Bone marrow (tissue), 2 donors: ENCODE measurements at regions not wholly inside any gene's neighbourhood (a gene's known extent, or its start where the extent isn't known, plus 50 kb on each side); places are given as distances from the start of the nearest gene placed in this dataset.

Experiments
- DNase-seq, 2 donors: peaks; one replicate each; lab custom pipeline; 2025; lab: John Stamatoyannopoulos, UW

DNA sequence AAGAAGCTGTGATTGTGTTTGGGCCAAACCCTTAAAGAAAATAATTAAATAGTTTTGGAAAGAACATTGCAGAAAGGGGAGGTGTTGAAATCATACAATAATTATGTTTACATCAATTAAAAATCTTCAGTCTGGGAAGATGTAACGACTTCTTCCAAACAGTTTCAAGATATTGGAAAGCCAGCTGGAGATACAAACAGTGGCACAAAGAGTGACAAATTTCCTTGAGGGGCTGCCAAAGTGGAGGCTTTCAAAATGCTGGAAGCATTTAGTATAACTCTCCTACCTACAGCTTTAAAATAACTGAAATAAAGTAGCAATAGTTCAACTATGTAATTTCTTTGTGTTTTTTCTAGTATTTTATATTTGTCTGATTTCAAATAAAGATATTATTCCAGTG lies 405.0 kb downstream of the DNAJB9 start:
- no peak for DNase-seq

DNA sequence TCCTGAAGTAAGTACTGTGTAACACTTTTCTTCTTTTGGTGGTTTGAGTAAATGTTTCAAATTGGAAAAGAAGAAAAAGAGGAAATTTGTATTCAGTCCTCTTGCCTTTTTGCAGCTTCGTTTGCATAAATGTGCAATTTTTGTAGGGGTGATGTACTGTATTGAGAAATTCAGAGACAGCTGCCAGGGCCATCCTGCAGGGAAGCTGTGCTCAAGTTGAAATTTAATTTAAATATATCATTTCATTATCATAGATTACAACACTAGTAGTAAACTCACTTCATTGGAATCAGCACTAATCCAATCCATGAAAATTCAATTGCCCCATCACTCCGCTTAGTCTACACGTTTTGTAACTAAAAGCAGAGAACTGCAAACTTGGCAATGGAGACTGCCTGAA lies 415.4 kb downstream of the DNAJB9 start:
- no peak for DNase-seq

DNA sequence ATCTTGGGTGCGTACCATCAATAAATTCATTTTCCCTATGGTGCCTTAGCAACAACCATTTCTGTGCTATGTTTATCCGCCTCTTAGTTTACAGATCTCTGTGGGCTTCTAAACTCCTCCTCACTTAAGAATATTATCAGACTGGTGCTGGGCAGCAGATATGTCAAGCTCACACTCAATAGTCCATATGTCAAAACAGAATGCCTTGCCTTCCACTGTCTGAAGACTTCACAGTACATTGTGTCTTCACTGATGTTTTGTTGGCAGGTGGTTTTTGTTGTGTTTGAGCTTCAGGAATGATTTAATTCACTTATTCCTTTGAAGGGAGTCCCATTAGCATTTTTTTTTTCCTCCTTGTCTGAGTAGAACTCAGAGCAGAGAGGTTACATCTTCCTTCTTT lies 419.6 kb downstream of the DNAJB9 start:
- no peak for DNase-seq

DNA sequence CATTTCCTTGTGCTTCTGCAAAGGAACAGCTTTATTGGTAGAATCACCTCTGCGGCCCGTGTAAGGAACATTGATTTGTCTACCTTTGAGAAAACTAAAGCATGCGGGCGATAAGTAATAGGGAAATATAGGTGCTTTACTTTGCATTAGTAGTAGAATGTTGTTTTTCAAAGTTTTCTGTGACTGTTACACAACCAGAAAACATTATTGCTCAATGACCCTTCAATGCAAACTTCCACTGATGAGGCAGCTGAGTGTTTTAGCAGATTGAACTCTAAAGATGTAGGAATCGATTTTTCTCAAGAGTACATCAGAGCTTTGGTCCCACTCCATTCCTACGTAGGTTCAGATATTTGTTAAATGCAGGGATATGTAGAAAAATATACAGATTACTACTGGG lies 427.8 kb downstream of the DNAJB9 start:
- no peak for DNase-seq

DNA sequence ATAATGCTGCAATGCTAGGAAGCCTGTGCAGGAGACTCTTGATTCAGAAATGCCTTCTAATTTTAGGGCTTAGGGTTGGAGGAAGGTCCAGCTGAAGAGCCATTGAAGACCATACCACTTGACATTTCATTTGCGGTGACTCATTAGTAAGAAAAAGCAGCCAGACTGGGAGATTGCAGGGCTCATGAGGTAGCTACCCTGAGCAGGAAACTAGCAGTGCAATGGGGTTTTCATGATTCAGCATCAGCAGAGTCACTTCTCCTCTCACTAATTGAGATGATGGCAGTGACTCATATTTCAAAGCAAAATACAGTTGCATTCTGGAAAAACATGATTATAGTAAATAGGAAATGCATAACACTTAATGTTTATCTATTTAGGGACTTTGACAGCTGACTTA lies 434.1 kb downstream of the DNAJB9 start:
- no peak for DNase-seq

DNA sequence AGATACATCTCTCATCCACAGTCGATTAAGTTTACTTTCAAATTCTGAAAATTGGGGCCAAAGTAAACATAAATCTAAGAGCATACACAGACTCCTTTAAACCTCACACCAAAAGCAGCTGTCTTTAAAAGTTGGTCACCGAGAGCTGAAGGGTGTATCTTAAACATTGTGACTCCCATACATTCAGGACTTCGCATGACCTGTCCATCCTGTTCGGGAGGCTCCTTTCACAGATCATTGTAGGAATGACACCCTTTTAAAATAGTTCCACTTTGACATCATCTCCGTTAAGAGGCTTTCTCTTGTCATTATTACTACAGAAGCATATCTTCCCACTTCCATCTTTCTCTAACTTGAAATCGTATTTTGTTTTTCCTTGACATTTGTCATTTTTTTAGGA lies 440.0 kb downstream of the DNAJB9 start:
- no peak for DNase-seq

DNA sequence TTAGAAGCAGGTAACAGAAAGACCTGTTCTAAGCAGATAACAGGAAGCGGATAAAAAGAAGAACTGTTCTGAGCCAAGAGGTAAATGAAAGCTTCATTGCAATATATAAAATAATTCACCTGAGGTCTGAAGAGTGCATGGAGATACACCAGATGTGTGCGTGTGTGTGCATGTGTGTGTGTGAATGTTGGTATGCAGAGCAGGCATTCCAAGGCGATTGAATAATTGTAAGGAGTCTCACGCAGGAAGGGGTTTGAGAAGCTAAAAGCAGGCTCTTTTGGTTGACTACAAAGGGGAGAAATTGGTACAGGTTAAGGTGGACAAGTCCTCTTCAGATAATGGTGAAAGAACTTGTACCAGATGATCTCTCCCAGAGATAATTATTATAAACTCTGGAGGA lies 450.6 kb downstream of the DNAJB9 start:
- DNase-seq = no peak

DNA sequence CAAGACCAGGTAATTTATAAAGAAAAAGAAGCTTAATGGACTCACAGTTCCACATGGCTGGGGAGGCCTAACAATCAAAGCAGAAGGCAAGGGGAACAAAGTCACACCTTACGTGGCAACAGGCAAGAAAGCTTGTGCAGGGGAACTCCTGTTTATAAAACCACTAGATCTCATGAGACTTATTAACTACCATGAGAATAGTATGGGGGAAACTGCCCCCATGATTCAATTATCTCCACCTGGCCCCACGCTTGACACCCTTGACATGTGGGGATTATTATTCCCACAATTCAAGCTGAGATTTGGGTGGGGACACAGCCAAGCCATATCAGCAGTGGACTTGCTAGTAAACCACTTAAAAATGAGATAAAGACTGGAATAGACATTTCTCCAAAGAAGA lies 451.7 kb downstream of the DNAJB9 start:
- no peak for DNase-seq

DNA sequence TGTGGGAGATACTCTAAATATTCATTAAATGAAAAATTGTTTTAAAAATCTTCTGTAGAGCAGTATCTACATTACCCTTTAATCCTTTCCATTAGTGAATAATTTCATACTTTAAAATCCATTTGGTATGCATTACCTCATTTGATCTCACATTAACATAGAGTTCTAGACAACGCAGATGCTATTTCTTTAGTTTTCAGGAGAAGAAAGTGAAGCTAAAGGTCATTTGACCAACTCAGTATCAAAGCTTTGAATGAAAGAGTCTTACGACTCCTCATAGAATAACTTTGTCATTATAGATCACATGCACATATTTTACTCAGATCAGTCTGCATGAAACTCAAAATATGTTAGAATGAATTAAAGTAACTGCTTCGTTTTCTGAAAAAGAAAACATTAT lies 460.2 kb downstream of the DNAJB9 start:
- DNase-seq = no peak

DNA sequence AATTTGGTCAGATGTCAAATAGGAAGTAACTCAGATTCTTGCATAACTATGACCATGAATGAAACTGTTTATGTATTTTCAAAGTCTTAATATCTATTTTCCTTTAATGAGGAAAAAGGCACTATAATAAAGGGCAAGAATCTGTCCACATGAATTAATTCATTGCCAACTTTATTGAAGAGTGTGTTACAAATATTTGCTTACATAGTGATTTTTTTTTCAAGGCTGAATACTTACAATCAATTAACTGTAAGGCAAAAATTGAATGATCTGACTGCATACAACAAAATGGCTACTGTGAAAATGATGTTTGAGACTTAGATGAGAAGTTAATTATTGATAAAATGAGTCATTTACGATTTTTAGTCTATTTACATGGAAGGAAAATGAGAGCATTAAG lies 475.0 kb downstream of the DNAJB9 start:
- DNase-seq = no peak

DNA sequence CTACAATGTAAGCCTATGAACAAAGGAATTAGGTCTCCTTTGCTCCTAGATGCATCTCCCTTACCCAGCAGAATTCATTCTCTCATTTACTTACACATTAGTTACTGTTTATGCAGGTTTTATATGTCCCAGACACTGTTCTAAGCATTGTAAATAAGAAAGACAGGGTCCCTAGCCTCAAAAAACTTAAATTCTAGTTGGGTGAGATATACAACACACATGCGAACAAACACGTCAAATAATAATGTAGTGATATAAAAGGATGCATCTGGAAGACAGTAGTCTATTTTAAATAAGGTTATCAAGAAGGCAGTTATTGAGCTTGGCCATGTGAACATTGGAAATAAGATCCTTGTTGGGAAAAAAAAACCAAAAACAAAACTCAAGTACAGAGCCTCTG lies 479.7 kb downstream of the DNAJB9 start:
- DNase-seq = no peak

DNA sequence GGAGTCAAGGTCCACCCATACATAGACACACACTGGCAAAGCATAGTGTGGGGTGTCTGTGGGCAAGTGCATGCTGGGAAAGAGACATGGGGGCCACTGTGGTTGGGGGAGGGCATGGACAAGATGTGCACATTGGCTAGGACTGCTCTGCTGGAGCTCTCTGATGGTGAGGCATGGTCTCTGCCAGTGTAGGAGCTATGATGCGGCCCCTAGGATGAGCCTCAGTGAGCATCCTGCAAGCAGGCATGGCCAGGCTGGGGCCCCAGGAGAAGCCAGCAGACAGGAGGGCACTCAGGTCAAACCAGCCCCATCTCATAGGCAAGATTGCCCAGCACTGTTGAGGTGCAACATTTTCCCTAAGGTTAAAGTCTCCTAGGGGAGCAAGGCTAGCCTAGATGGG lies 489.4 kb downstream of the DNAJB9 start:
- DNase-seq = no peak

DNA sequence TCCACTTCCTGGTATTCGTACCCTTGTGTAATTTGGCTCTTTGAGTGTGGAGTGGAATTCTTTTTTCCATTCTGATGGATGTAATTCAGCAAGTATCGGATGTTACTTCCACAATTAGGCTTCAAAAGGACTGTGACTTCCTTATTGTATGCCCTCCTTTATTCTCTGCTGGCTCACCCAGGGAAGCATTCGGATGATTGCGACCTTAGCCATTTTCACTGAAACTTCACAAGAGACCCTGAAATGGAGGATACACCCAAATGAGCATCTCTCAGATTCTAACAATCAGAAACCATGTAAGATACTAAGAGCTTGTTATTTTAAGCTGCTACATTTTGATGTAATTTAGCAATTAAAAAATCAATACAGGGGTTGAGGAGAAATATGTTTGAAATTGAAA lies 493.1 kb downstream of the DNAJB9 start:
- DNase-seq = no peak

DNA sequence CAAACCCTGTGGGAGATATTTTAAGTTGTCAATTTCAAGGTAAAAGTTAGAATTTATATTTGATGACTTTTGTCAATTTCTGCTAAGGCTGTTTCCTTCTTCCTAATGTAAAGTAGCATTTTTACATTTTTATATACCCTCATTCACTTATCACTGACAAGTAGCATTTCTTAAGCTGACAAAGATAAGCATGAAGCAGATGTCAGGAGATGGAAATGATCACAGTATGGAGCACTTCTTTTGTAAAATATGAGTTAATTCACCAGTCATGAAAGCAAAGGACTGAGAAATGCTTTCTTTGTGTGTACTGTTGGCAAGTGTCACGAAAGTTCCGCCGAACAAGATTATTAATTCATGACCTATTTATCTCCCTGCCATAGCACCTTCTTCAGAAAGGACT lies 503.9 kb downstream of the DNAJB9 start:
- DNase-seq = no peak

DNA sequence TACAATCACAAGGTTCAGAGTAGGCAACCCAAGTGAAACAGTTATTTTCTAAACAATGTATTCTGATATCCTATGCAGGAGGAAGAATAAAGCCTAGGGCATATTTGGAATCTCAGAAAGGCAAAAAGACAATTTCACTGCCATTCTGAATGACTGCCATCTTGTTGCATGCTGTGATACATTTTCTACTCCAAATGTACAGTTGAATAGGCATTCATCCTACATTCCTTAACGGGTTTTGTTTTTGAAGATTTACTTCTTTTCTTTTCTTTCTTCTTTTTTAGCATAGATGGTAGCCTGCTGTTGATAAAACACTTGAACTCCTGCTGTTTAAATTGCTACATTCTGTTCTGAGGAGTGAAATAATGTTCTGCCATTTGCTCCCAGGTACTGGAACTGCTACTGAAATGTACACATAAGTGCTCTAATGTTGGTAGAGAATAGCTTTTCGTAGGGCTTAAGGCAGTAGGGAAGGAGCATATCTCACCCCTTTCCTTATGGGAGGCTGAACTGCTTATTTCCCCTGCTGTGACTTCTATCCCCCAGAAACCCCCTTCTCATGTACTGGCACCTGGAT lies 506.8 kb downstream of the DNAJB9 start:
- no peak for DNase-seq

DNA sequence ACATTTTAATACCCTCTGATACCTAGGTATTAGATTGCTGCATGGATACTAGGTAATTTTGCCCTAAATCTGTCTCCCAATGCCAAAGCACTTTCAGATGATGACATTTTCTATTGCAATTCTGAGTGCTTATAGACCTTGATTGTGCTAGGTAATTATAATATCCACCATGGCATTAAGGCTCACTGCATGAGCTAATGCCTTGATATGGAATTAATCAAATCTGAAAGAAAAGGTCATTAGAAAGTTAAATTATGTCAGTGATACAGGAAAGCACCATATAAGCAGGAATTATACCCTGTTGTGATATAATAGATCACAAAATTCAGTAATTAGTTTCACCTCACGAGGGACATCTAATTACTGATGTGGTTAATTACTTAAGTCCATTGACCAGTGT lies 521.4 kb downstream of the DNAJB9 start:
- DNase-seq = no peak

DNA sequence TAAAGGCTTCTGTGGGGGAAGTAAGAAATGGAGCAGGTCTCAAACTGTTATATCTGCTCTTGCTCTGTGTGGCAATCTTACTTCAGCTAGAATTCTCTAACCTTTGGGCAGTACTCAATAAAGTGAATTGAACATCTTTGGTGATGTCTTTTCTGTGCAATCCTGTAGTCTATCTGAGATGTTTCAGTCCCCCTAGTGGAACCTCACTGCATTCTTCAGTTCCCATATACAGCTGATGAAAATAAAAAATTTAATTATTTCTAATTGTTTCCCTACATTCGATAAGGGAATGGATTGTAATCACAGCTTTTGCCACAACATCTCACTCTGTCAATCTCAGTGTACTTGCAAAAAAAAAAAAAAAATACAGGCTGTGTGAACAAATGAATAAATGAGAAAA lies 522.6 kb downstream of the DNAJB9 start:
- DNase-seq = no peak

DNA sequence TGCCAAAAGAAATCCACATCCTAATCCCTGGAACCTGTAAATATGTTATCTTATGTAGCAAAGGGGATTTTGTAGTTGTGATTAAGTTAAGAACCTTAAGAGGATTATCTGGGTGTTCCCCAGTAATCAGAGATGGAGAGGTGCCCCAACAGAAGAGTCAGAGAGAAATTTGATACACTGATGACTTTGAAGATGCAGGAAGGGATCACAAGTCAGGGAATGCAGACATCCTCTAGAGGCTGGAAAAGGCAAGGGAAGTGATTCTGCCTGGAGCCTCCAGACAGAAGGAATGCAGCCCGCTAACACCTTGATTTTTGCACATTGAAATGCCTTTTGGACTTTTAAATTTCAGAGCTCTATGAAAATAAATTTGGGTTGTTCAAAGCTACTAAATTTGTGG lies 531.7 kb downstream of the DNAJB9 start:
- DNase-seq = no peak

DNA sequence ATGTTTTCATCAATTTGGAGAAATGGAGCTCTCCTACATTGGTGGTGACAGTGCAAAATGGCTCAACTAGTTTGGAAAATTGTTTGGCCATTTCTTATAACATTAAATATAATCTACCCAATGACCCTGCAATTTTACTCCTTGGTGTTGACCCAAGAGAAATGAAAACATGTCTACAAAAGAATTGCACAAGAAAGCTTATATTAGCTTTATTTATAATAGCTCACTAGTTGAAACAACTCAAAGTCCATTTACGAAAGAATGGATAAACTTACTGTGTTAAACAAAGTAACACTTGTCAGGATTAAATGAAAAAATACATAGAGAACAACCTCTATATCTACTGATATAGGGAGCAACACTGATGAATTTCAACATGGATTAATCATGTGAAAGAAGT lies 539.9 kb downstream of the DNAJB9 start:
- no peak for DNase-seq

DNA sequence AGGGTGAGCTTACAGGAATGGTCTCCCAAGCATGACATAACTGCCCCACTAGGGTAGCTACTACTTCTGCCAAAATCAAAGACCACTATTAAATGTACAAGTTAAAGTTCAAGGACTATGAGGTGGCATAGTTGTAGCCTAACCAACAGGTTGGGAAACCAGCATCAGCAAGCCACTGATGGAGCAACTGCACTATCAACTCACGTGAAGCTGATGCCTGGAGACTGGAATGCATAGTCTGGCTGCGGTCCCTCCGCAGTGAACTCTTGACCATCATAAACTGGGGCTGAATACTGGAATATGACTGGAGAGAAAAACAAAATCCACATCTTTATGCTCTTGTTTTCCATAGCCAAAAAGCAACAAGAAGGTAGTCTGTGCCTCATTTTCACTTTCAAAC lies 541.4 kb downstream of the DNAJB9 start:
- no peak for DNase-seq

DNA sequence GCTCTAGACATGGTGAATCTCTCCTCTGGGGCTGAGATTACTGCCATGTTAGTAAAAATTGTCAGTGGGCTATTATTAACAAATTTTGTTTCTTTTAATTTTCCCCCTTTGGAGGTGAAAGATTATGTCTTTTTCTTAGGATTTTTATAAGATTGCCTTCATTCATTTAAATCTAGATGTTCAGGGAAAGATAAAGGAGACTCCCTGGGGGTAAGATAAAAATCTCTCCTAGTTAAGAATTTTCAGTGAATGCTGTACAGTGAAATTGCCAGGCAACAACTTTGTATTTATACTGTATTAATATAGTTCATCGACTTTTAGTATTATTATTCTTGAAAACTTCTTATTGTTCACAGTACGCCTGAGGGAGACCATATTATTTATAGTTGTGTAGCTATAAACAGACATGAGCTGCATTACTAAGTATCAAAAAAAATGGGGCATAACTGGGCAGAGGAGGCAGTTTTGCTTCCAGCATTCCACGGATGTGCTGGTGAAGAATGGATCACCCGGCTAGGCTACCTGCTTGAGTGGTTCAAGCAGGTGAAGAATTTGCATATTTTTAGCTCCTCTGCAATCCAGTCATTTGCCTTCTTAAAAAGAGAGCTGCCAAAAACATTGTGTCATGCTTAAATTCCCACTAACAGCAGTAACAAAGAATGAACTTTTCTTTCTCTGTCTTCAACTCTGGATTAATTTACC lies 552.1 kb downstream of the DNAJB9 start:
- no peak for DNase-seq

DNA sequence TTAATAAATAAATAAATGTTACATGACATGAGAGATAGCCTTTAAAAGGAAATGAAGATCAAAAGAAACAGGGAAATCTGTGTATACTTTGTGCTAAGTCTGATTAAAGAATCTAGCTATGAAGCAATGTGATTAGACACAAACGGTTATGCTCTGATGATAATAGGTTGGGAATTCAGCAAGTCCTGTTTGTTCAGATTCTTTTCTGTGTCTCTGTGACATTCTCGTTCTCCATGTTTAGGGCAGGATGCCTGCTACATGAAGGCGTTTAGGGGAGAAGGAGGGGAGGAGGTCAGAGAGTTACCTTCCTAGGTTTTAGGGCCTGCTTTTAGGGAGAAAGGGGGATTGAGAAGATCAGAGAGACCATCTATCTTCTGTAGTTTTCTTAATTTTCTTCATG lies 555.3 kb downstream of the DNAJB9 start:
- DNase-seq = no peak

DNA sequence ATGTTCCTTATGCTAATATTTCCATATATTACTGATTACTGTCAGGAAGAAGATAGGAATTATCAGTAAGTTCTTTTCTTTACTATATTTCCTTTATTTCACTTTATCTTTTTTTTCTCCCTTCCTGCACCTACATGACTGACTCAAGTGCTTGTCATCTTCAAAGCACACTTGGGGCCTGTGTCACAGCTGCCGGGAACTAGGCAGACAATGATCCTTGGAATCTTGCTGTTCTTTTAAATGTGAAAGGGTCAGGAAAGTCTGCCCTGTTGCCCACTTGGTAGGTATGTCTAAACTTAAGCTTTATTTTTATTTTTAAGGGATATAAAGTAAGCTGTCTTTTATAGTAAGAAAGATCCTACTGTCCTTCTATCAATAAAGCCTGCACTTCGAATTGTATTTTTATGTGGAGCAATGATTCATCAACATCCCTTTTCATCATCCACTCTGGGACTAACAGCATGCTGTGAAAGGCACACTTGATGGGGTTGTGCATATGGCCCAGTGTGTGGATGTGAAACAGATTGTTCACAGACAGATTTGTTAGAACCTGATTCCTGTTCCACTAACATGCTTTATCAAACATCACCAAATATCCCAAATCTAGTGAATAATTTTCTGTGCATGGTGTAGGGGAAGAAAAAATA lies 556.9 kb downstream of the DNAJB9 start:
- DNase-seq = no peak

DNA sequence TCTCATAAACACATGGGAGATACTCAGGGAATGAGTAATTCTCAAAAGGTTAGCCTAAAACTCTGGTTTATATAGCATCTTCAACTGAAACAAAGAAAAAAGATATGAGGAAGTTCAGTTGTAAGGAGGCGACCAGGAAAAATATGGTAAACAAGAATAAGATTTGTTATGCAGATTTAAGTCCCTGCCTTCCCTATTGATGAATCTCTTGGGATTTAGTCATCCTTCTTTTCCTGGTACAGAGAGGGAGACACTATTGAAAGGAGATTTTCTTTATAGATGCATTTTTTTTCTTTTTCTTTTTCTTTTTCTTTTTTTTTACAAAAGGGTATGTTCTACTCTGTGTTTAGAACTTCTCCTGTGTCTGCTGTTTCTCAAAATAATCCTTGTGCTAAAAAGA lies 557.5 kb downstream of the DNAJB9 start:
- DNase-seq = no peak
